NCI-H510A (cell line): ENCODE measurements at regions not wholly inside any gene's neighbourhood (a gene's known extent, or its start where the extent isn't known, plus 50 kb on each side); places are given as distances from the start of the nearest gene placed in this dataset.

Experiments
- DNase-seq: peaks from one replicate; lab custom pipeline; 2025; lab: John Stamatoyannopoulos, UW

- no peak for DNase-seq
These were observed 698.0 kb upstream of the POU3F2 start for GRCh38 chr6:98136333-98136732.

DNA sequence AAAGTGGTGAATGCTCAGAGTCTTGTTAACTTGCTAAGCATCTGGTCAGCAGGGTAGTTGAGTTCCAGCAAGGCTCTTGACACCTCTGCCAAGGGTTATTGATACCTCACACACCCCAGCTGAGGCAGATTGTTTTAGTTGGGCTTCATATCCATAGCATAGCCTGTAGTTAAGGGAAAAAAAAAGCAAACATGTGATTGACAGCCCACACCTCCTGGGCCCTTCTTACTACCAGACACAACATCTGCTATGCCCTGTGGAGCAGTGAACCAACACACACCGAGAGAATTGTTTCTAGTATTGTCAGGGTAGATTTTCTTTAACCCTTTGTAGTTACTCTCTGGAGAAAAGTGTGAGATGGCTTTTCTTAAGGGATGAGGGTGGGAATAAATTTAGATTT, 697.0 kb upstream of the POU3F2 start:
- DNase-seq: no peak

DNA sequence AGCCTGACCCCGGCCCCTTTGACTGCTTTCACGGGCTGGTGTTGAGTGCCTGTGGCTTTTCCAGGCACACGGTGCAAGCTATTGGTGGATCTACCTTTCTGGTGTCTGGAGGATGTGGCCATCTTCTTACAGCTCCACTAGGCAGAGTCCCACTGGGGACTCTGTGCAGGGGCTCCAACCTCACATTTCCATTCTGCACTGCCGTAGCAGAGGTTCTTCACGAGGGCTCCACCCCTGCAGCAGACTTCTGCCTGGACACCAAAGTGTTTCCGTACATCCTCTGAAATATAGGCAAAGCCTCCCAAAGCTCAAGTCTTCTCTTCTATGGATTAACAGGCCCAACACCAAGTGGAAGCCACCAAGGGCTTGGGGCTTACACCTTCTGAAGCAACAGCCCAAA, 691.5 kb upstream of the POU3F2 start:
- DNase-seq: no peak

GRCh38 chr6:98146656-98147055, 687.7 kb upstream of the POU3F2 start:
- no peak for DNase-seq

GRCh38 chr6:98156580-98156979, 677.8 kb upstream of the POU3F2 start:
- DNase-seq: no peak

GRCh38 chr6:98179606-98180005, 654.8 kb upstream of the POU3F2 start:
- no peak for DNase-seq

DNA sequence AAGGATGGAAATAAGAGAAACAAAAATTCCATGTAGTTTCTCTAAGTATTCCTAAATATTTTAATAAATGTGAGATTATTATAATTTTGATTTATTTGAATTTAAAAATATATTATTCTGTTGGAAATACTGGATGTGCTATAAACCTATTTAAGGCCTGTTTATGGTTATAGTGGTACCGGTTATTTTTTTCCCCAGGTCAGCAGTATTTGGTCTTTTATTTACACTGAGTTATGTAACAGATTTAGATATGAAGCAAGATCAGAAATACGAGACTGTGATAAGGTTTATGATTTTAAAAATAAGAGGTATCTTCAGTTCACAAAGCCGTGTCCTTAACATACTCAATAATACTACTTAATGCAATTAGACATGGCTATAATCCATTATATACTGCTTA, 634.3 kb upstream of the POU3F2 start:
- DNase-seq: no peak

GRCh38 chr6:98203170-98203806, 631.1 kb upstream of the POU3F2 start:
- DNase-seq: no peak

GRCh38 chr6:98212468-98212867, 621.9 kb upstream of the POU3F2 start:
- DNase-seq: no peak

- no peak for DNase-seq
These were observed 618.8 kb upstream of the POU3F2 start for GRCh38 chr6:98215531-98215930.

DNA sequence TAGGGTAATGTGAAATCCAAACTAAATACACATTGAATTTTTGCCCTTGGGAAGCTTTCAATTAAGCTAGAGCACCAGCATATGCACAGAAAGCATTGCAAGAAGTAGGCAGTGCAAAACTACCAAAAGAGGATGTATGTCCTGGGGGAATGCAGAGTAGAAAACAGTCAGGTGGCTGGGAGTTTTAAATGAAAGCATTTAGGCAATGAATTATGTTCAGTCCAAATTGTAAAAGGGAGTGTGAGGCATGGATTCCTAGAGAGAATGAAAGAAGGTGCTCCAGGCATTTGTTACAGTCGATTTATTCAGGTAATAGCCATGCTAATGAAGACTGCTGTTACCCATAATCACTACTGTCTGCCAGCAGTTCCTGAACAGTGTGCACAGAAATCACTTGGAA, 604.1 kb upstream of the POU3F2 start:
- DNase-seq: no peak

DNA sequence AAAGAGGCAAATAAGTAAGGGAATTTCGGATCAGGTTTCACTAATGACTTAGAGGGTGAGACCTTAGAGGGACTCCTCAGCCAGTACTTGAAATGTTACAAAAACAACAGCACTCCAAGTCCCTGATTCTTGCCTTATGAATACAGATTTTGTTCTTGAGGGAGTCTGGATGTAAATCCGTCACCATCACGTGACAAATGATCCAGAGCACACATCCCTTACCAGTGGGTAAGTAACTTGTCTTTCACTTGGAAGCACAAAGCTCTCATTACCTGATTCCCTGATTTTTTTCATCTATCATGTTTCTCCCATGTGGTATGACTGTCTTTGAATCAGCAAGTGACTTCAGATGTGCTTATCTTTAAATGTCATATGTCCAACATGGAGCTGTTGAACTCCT, 595.3 kb upstream of the POU3F2 start:
- no peak for DNase-seq

DNA sequence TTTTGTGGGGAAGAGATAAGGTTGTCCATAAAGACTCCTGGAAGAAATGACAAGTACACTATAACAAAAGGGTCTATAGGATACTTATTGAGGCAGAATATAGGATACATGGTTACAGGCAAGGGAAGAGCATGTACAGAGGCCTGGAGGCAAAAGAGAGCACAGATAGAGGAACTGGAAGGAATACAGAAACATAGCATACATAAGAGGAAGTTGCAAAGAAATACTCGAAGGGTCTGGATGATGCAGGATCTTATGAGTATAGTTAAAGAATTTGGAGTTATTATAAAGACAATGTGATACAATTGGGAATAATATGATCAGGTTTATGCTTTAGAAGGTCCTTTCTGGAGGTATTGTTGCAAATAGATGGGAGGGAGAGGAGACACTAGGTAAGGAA, 592.7 kb upstream of the POU3F2 start:
- DNase-seq: no peak

DNA sequence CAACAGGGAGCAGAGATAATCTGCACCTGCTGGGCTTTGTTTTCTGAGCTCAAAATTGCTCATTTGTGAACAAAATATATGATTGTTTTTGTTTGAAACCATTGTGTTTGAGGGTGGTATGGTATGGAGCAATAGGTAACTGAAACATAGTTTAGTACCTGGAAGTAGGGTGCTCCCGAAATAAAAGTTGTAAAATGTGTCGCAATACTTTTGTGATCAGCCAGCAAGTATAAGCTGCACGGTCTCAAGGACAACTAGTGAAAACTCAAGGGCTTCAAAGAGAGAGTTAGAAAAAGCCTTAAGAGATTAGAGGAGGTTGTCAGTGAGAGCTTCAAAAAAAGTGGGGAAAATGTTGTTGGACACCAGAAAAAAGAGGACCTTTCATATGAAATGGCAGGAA, 579.8 kb upstream of the POU3F2 start:
- no peak for DNase-seq

GRCh38 chr6:98260382-98260781, 574.0 kb upstream of the POU3F2 start:
- DNase-seq: no peak

DNA sequence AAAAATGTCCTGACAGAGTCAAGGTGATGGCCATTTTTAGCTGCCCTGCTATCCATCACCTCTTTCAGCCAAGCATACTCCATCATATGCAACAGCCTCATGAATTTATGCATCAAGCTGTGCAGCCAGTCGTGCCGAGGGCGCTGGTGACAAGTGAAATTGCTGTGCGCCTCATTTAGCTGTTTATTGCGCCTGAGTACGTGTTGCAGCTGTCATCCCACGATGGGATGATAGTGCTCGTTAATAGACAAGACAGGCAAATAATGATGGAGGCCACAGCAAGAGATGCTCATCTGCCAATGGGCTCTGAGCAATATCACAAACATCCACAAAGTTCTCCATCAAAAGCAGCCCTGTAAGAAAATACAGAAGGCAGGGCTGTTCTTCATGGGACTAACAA, 562.3 kb upstream of the POU3F2 start:
- DNase-seq: no peak

DNA sequence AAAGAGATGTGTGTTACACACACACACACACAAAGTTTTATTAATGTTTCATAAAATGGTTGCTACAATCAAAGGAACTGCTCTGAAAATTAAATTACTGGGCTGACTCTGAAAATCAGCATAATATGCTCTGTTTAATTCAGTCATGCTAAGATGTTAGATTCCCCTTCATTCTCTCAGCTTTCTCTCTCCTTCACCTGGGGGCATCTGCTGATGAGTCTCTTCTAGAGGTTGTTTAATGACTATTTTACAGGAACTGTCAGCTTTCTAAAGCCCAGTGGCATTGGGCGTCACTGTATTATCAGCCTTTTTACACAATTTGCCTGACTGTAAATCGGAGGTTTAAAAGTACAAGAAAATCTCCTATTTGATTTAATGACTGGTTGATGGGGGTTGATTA, 559.7 kb upstream of the POU3F2 start:
- DNase-seq: no peak

DNA sequence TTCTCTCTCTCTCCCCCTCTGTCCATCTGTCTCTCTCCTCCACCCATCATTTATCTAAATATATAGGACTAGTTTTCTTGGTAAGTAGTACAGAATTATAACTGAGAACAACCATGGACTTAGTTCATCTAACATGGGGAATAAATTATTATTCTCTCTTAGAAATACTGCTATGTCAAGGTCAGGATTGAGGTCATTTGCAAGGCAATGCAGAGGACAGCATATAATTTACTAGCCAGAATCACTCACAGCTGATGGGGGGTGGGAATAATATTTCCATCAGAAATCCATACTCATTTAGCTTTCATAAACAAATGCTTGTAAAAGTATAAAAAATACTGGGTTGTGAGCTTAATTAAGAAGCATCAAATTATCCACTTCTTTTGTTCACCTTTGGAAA, 553.9 kb upstream of the POU3F2 start:
- DNase-seq: no peak

- no peak for DNase-seq
These were observed 547.8 kb upstream of the POU3F2 start for GRCh38 chr6:98286620-98287019.

DNA sequence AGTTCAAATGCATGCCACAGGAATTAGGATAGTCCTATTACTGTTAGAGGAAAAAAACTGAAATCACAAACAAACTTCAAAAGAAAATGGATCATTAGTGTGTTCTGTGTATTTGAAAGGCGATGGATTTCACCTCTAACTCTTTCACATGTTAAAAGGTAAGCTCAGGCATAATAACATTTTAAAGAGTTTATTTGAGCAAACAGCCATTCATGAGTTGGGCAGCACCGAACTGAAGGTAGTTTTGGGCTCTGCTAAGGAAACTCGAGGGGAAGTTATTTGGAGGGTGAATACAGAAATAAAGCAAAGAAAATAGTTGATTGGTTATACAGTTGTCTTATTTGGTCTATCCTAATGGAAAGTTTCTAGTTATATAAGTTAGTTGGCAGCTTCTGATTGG, 546.5 kb upstream of the POU3F2 start:
- no peak for DNase-seq

DNA sequence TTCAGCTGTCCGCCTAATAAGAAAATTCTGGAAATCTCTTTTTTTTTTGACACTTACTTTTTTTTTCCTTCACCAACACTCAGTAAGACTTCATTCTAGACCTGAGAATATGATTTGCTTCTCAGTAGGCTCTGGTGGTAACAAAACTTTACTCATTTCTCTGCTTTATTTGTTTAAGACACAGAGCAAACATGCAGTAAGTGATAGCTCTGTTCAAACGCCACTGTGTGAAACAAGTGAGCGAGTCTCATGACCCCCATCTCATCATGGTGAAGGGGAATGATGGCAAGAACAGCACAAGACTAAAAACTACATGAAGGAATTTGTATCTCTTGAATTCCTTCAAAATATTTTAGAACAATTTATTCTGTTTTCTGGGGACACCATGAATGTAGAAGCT, 541.6 kb upstream of the POU3F2 start:
- peak; percentile 23 for DNase-seq

GRCh38 chr6:98295515-98296175, 538.7 kb upstream of the POU3F2 start:
- DNase-seq: no peak

DNA sequence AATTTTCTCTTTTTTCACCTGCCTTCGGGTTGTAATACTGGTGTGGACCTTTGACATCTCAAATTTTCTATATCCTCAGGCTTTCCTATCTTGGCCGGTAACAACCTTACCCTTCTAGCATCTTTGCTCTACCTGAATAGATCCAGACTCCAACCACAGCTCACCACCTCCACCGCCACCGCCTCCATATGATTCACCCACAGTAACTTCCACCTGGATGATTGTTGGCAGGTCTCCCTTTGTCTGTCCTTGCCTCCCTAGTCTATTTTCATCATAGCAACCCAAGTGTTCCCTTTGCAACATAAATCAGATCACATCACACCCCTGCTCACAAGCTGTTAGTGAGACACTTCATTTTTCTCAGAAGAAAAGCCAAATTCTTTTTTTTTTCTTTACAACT, 525.8 kb upstream of the POU3F2 start:
- no peak for DNase-seq

GRCh38 chr6:98310443-98310842, 523.9 kb upstream of the POU3F2 start:
- DNase-seq: no peak
